ENCODE measurements at regions not wholly inside any gene's neighbourhood (a gene's known extent, or its start where the extent isn't known, plus 50 kb on each side); places are given as distances from the start of the nearest gene placed in this dataset.

- ChIA-PET CTCF (interaction anchor here (0.9 kb wide), 1 partner anchor 87 kb away, joined by 3 read pairs; no protein-coding TSS in a partner anchor), POLR2A (ENCODE audit: low non-redundant PET) (no interaction called here)
- no peak for TF ChIP-seq CTCF (conservative IDR thresholded peaks at IDR 0.05; ENCODE audit: low read depth)
- H3K27ac ChIP-seq = no peak overlapping the region
- DNase-seq (ENCODE audit: low spot score) = no peak
These were observed 237.7 kb downstream of the PRL start for GRCh38 chr6:22059126-22059525.

GRCh38 chr6:22059946-22060345 lies 236.9 kb downstream of the PRL start:
- no peak for DNase-seq (ENCODE audit: low spot score)
- ChIA-PET POLR2A (ENCODE audit: low non-redundant PET) (no interaction called here), CTCF (interaction anchor here (0.6 kb wide), 1 partner anchor 30 kb away, joined by 4 read pairs; no protein-coding TSS in a partner anchor)
- no peak overlapping the region for H3K27ac ChIP-seq
- TF ChIP-seq CTCF (conservative IDR thresholded peaks at IDR 0.05; ENCODE audit: low read depth) = no peak

GRCh38 chr6:22062807-22063408 lies 233.9 kb downstream of the PRL start:
- POLR2A ChIA-PET (ENCODE audit: low non-redundant PET) = no interaction called here
- H3K27ac ChIP-seq = no peak overlapping the region
- DNase-seq (ENCODE audit: low spot score) = no peak
- no peak for TF ChIP-seq CTCF (conservative IDR thresholded peaks at IDR 0.05; ENCODE audit: low read depth)
- CTCF ChIA-PET = no interaction called here

- no peak for DNase-seq (ENCODE audit: low spot score)
- no peak overlapping the region for H3K27ac ChIP-seq
- TF ChIP-seq CTCF (conservative IDR thresholded peaks at IDR 0.05; ENCODE audit: low read depth) = no peak
- ChIA-PET CTCF (no interaction called here), POLR2A (ENCODE audit: low non-redundant PET) (no interaction called here)
These were observed 232.3 kb downstream of the PRL start for GRCh38 chr6:22064558-22064957.

GRCh38 chr6:22067122-22067521 lies 229.7 kb downstream of the PRL start:
- POLR2A ChIA-PET (ENCODE audit: low non-redundant PET) = no interaction called here
- no peak for TF ChIP-seq CTCF (conservative IDR thresholded peaks at IDR 0.05; ENCODE audit: low read depth)
- H3K27ac ChIP-seq = no peak overlapping the region
- no peak for DNase-seq (ENCODE audit: low spot score)
- CTCF ChIA-PET = interaction anchor here (0.5 kb wide), 1 partner anchor 9 kb away, joined by 3 read pairs; no protein-coding TSS in a partner anchor

- no peak overlapping the region for H3K27ac ChIP-seq
- DNase-seq (ENCODE audit: low spot score) = no peak
- ChIA-PET POLR2A (ENCODE audit: low non-redundant PET) (no interaction called here), CTCF (interaction anchor here (0.6 to 0.7 kb wide), 2 partner anchors 27 to 212 kb away, joined by 3 to 4 read pairs; no protein-coding TSS in a partner anchor)
- TF ChIP-seq CTCF (conservative IDR thresholded peaks at IDR 0.05; ENCODE audit: low read depth) = no peak
These were observed 229.2 kb downstream of the PRL start for GRCh38 chr6:22067671-22068070.

Measured in RWPE1 (cell line).